ENCODE measurements at regions not wholly inside any gene's neighbourhood (a gene's known extent, or its start where the extent isn't known, plus 50 kb on each side); places are given as distances from the start of the nearest gene placed in this dataset.

- H3K4me1 ChIP-seq (ENCODE audit: control insufficient read depth, extremely low read depth, insufficient read depth, low read length), result no peaks in the 10 kb centered on the region
- no peak overlapping the region for H3K27ac ChIP-seq (ENCODE audit: control insufficient read depth, insufficient read depth, low read length)
- dilution Hi-C loops (cut with MboI; ENCODE audit: extremely low pct_ligation_motif_present, low sequenced_read_pairs), result no loop called here
- peaks cover 6% of the 10 kb centered on the region for H3K9me3 ChIP-seq (ENCODE audit: control insufficient read depth, low read depth, low read length)
- H3K36me3 ChIP-seq (ENCODE audit: control insufficient read depth in 2 of 2, extremely low read depth in 1 of 2, insufficient read depth in 2 of 2, low read length in 2 of 2), result no peaks in the 10 kb centered on the region
- no peak overlapping the region for H2AFZ ChIP-seq (ENCODE audit: control insufficient read depth, low read length)
- no peaks in the 10 kb centered on the region for H3K27me3 ChIP-seq (ENCODE audit: control insufficient read depth, extremely low read depth, insufficient read depth, low read length)
- TF ChIP-seq EZH2 (IDR thresholded peaks at IDR 0.05; ENCODE audit: low read length), result no peak
- no peak for TF ChIP-seq CTCF (optimal IDR thresholded peaks at IDR 0.05 in 1 of 3, IDR thresholded peaks at IDR 0.05 in 1 of 3, conservative IDR thresholded peaks at IDR 0.05 in 1 of 3; ENCODE audit: extremely low read depth in 1 of 3, insufficient read depth in 2 of 3, low read length in 3 of 3)
- DNase-seq (ENCODE audit: low read depth, low spot score) (no peak), FAIRE-seq (no peak)
- H4K20me1 ChIP-seq (ENCODE audit: control insufficient read depth, extremely low read depth, insufficient read depth, low read length), result no peaks in the 10 kb centered on the region
- no peak overlapping the region for H3K4me2 ChIP-seq (ENCODE audit: control insufficient read depth, extremely low read depth, insufficient read depth, low read depth, low read length)
- H3K79me2 ChIP-seq (ENCODE audit: control insufficient read depth, insufficient read depth, low read length), result no peaks in the 10 kb centered on the region
- H3K4me3 ChIP-seq (ENCODE audit: control insufficient read depth in 2 of 3, extremely low read depth in 1 of 3, insufficient read depth in 2 of 3, low read depth in 1 of 3, low read length in 3 of 3), result no peak overlapping the region
- no peak overlapping the region for H3K9ac ChIP-seq (ENCODE audit: control insufficient read depth, extremely low read depth, insufficient read depth, low read length)
- no peaks in the 10 kb centered on the region for H3K9me1 ChIP-seq (ENCODE audit: control insufficient read depth, extremely low read depth, insufficient read depth, low read length)
These were observed 378.1 kb downstream of the SOCS6 start for GRCh38 chr18:70666936-70667335.

- Histone ChIP-seq H3K9me3 (ENCODE audit: control insufficient read depth, low read depth, low read length) (no peaks in the 10 kb centered on the region), H2AFZ (ENCODE audit: control insufficient read depth, low read length) (no peak overlapping the region), H3K9me1 (ENCODE audit: control insufficient read depth, extremely low read depth, insufficient read depth, low read length) (no peaks in the 10 kb centered on the region), H3K9ac (ENCODE audit: control insufficient read depth, extremely low read depth, insufficient read depth, low read length) (no peak overlapping the region), H3K4me3 (ENCODE audit: control insufficient read depth in 2 of 3, extremely low read depth in 1 of 3, insufficient read depth in 2 of 3, low read depth in 1 of 3, low read length in 3 of 3) (no peak overlapping the region), H3K4me1 (ENCODE audit: control insufficient read depth, extremely low read depth, insufficient read depth, low read length) (no peaks in the 10 kb centered on the region), H3K79me2 (ENCODE audit: control insufficient read depth, insufficient read depth, low read length) (no peaks in the 10 kb centered on the region), H3K36me3 (ENCODE audit: control insufficient read depth in 2 of 2, extremely low read depth in 1 of 2, insufficient read depth in 2 of 2, low read length in 2 of 2) (no peaks in the 10 kb centered on the region), H3K4me2 (ENCODE audit: control insufficient read depth, extremely low read depth, insufficient read depth, low read depth, low read length) (no peak overlapping the region), H3K27ac (ENCODE audit: control insufficient read depth, insufficient read depth, low read length) (no peak overlapping the region), H3K27me3 (ENCODE audit: control insufficient read depth, extremely low read depth, insufficient read depth, low read length) (no peaks in the 10 kb centered on the region), H4K20me1 (ENCODE audit: control insufficient read depth, extremely low read depth, insufficient read depth, low read length) (no peaks in the 10 kb centered on the region)
- FAIRE-seq (no peak), DNase-seq (ENCODE audit: low read depth, low spot score) (no peak)
- dilution Hi-C loops (cut with MboI; ENCODE audit: extremely low pct_ligation_motif_present, low sequenced_read_pairs), result no loop called here
- TF ChIP-seq EZH2 (IDR thresholded peaks at IDR 0.05; ENCODE audit: low read length) (no peak), CTCF (optimal IDR thresholded peaks at IDR 0.05 in 1 of 3, IDR thresholded peaks at IDR 0.05 in 1 of 3, conservative IDR thresholded peaks at IDR 0.05 in 1 of 3; ENCODE audit: extremely low read depth in 1 of 3, insufficient read depth in 2 of 3, low read length in 3 of 3) (no peak)
These were observed 374.3 kb downstream of the SOCS6 start for GRCh38 chr18:70663141-70663540.
